CD4-positive, alpha-beta T cell (primary cell): ENCODE measurements at regions not wholly inside any gene's neighbourhood (a gene's known extent, or its start where the extent isn't known, plus 50 kb on each side); places are given as distances from the start of the nearest gene placed in this dataset.

Source experiments
- ATAC-seq: fragments of 200-7000 bp; cut with Tn5 transposase; one replicate; pipeline ENCODE4 v1.10.0; 2022; ENCODE audit warnings: mild to moderate bottlenecking; ENCODE audit not compliant: poor library complexity
- CTCF ChIA-PET: fragments of 350-600 bp; sonication (Branson Sonifier 250); formaldehyde crosslinking; loops from one replicate; lab custom pipeline; 2021; ENCODE audit warnings: antibody characterized with exemption, inconsistent platforms; lab: Charles Lee
- POLR2A ChIA-PET: fragments of 350-600 bp; sonication (Branson Sonifier 250); formaldehyde crosslinking; loops from one replicate; lab custom pipeline; 2021; ENCODE audit warnings: antibody characterized with exemption, inconsistent platforms; lab: Charles Lee
- DNase-seq, 14 experiments: peaks; one replicate each; pipeline ENCODE4 v3.0.0-alpha.2; 2013 to 2020; ENCODE audit warnings: mixed read lengths in 2 of 14
- H3K27ac ChIP-seq, 2 donors: one replicate each; pipeline versions ENCODE4 v1.5.1 to v1.7.0; 2013; ENCODE audit warnings: low read length in 2 of 2, low read depth in 1 of 2, mild to moderate bottlenecking in 1 of 2
- H3K27me3 ChIP-seq, 2 experiments: 1 replicate in 1 of 2; 2 replicates in 1 of 2; pipeline versions ENCODE4 v1.6.1 to v1.7.0; 2013; ENCODE audit warnings: low read length in 2 of 2, control low read depth in 1 of 2, mild to moderate bottlenecking in 1 of 2, moderate library complexity in 1 of 2; ENCODE audit not compliant: insufficient read depth in 2 of 2, control insufficient read depth in 1 of 2
- H3K36me3 ChIP-seq: one replicate; pipeline ENCODE4 v1.6.1; 2013; ENCODE audit warnings: low read length, control low read depth; ENCODE audit not compliant: insufficient read depth
- H3K4me1 ChIP-seq: one replicate; pipeline ENCODE4 v1.6.1; 2013; ENCODE audit warnings: low read length, control low read depth; ENCODE audit not compliant: insufficient read depth
- H3K4me3 ChIP-seq: one replicate; pipeline ENCODE4 v1.5.1; 2013; ENCODE audit warnings: mild to moderate bottlenecking, low read length, moderate library complexity
- H3K9me3 ChIP-seq, 2 experiments: 1 replicate in 1 of 2; 2 replicates in 1 of 2; pipeline versions ENCODE4 v1.6.1 to v1.7.0; 2013; ENCODE audit warnings: low read length in 2 of 2, mild to moderate bottlenecking in 2 of 2, control low read depth in 1 of 2, moderate library complexity in 1 of 2; ENCODE audit not compliant: control insufficient read depth in 1 of 2, insufficient read depth in 1 of 2
- H3K27ac Mint-ChIP-seq: one replicate; pipeline ENCODE4 v1.8.0; 2020; ENCODE audit warnings: mixed read lengths
- H3K27me3 Mint-ChIP-seq: one replicate; pipeline ENCODE4 v1.8.0; 2021; ENCODE audit warnings: mixed read lengths
- H3K36me3 Mint-ChIP-seq: one replicate; pipeline ENCODE4 v1.8.0; 2021; ENCODE audit warnings: low read depth, mixed read lengths
- H3K4me1 Mint-ChIP-seq: one replicate; pipeline ENCODE4 v1.8.0; 2021; ENCODE audit warnings: low read depth, mixed read lengths
- H3K4me3 Mint-ChIP-seq: one replicate; pipeline ENCODE4 v1.8.0; 2020; ENCODE audit warnings: mild to moderate bottlenecking, mixed read lengths
- H3K9me3 Mint-ChIP-seq: one replicate; pipeline ENCODE4 v1.8.0; 2020; ENCODE audit warnings: mixed read lengths
- CTCF ChIP-seq: fragments of 200-600 bp; IDR thresholded peaks from one replicate; pipeline ENCODE4 v1.8.0; 2022; ENCODE audit warnings: antibody characterized with exemption, mild to moderate bottlenecking
- intact Hi-C, 2 experiments: fragments of 100-400 bp; cut with DNase I in 1 of 2; cut with micrococcal nuclease in 1 of 2; formaldehyde crosslinking; loops; one replicate each; pipeline versions ENCODE4 v1.15.1 to v1.9.0; 2023 to 2025; cut with DNase I, micrococcal nuclease

- no peak overlapping the region for H3K4me3 ChIP-seq
- CTCF ChIA-PET = interaction anchor here (1.1 kb wide), 1 partner anchor 11 kb away, joined by 3 read pairs; no protein-coding TSS in a partner anchor
- intact Hi-C loops = no loop called here
- Mint-ChIP-seq H3K27me3 (peaks cover 4% of the 10 kb centered on the region), H3K27ac (no peak overlapping the region), H3K36me3 (no peaks in the 10 kb centered on the region), H3K9me3 (no peaks in the 10 kb centered on the region), H3K4me1 (no peaks in the 10 kb centered on the region), H3K4me3 (no peak overlapping the region)
- H3K4me1 ChIP-seq = no peaks in the 10 kb centered on the region
- ATAC-seq (no peak), DNase-seq (no peak)
- POLR2A ChIA-PET = no interaction called here
- no peaks in the 10 kb centered on the region for H3K36me3 ChIP-seq
- H3K27ac ChIP-seq = no peak overlapping the region
- H3K9me3 ChIP-seq = peaks cover 0 to under 1% of the 10 kb centered on the region in 2 experiments
- no peak for TF ChIP-seq CTCF
- H3K27me3 ChIP-seq = no peaks in the 10 kb centered on the region
Observed at GRCh38 chr6:12582421-12583110, 134.0 kb upstream of the PHACTR1 start.

- CTCF ChIA-PET = no interaction called here
- intact Hi-C loops = no loop called here
Observed at GRCh38 chr6:12584631-12585405, 131.7 kb upstream of the PHACTR1 start.

DNA sequence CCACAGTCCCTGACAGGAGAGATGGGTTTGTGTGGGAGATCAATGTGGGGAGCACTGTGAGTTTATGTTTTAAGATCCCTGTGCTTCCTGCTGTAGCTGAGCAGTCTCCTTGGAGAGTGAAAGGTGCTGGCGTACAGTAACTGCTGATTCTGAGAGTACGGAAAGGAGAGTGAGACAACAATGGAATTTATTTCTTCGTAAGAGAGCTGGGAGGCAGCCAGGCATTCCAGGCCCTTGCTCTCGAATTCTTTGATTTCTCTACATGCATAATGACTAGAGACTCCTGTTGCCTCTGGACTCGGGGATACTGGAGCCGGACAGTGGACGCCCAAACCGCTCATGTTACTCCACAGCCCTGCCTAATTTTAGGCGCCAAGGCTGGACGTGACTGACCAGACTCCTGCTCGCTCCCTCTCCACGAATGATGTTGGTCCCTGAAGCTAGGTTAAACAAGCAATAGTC lies 131.0 kb upstream of the PHACTR1 start:
- peaks cover 7% of the 10 kb centered on the region for H3K27me3 Mint-ChIP-seq
- DNase-seq (no peak), ATAC-seq (no peak)
- Histone ChIP-seq H3K27ac (no peak overlapping the region), H3K27me3 (no peaks in the 10 kb centered on the region), H3K4me3 (no peak overlapping the region), H3K4me1 (no peaks in the 10 kb centered on the region), H3K9me3 (no peaks in the 10 kb centered on the region), H3K36me3 (no peaks in the 10 kb centered on the region)
- POLR2A ChIA-PET = no interaction called here
- intact Hi-C loops = no loop called here
- H3K36me3 Mint-ChIP-seq = no peaks in the 10 kb centered on the region
- CTCF ChIA-PET = no interaction called here
- H3K4me1 Mint-ChIP-seq = no peaks in the 10 kb centered on the region
- H3K4me3 Mint-ChIP-seq = no peak overlapping the region
- no peak overlapping the region for H3K27ac Mint-ChIP-seq
- no peak for TF ChIP-seq CTCF
- H3K9me3 Mint-ChIP-seq = no peaks in the 10 kb centered on the region

More at GRCh38 chr6:12584631-12585405, 131.7 kb upstream of the PHACTR1 start:
- ATAC-seq = no peak
- Mint-ChIP-seq H3K4me1 (no peaks in the 10 kb centered on the region), H3K27ac (no peak overlapping the region), H3K9me3 (no peaks in the 10 kb centered on the region), H3K4me3 (no peak overlapping the region), H3K36me3 (no peaks in the 10 kb centered on the region), H3K27me3 (peaks cover 7% of the 10 kb centered on the region)
- Histone ChIP-seq H3K4me3 (no peak overlapping the region), H3K4me1 (no peaks in the 10 kb centered on the region), H3K27ac (no peak overlapping the region), H3K36me3 (no peaks in the 10 kb centered on the region), H3K27me3 (no peaks in the 10 kb centered on the region), H3K9me3 (no peaks in the 10 kb centered on the region)
- DNase-seq = no peak
- POLR2A ChIA-PET = no interaction called here
- TF ChIP-seq CTCF = no peak
